Activated T-helper 2 cell treated with anti-CD3 and anti-CD28 coated beads, Interferon-gamma antibody, Interleukin-2, Interleukin-4, amounts not matched to agents 10 μg/mL and 5 μg/mL and 100 μg/mL, durations not matched to agents 14 hours and 24 hours and 36 hours (primary cell): ENCODE measurements at regions not wholly inside any gene's neighbourhood (a gene's known extent, or its start where the extent isn't known, plus 50 kb on each side); places are given as distances from the start of the nearest gene placed in this dataset.
"Not testable (repeated sequence)": the region's sequence is repeated elsewhere in the genome, so short reads cannot be mapped to it uniquely, and the experiment has no call there.

ENCODE experiments used
- DNase-seq: peaks from one replicate; pipeline ENCODE4 v3.0.0; 2021; ENCODE audit warnings: low spot score
- H3K27ac Mint-ChIP-seq: one replicate; pipeline ENCODE4 v1.8.0; 2021; ENCODE audit warnings: mixed read lengths
- H3K27me3 Mint-ChIP-seq: one replicate; pipeline ENCODE4 v1.8.0; 2021; ENCODE audit warnings: low read depth, mixed read lengths
- H3K36me3 Mint-ChIP-seq: one replicate; pipeline ENCODE4 v1.8.0; 2021; ENCODE audit warnings: low read depth, mixed read lengths
- H3K4me1 Mint-ChIP-seq: one replicate; pipeline ENCODE4 v1.8.0; 2021; ENCODE audit warnings: low read depth, mixed read lengths
- H3K4me3 Mint-ChIP-seq: one replicate; pipeline ENCODE4 v1.8.0; 2021; ENCODE audit warnings: low read depth, mild to moderate bottlenecking, moderate library complexity, mixed read lengths
- H3K9me3 Mint-ChIP-seq: one replicate; pipeline ENCODE4 v1.8.0; 2021; ENCODE audit warnings: mixed read lengths
- intact Hi-C: fragments of 100-400 bp; cut with micrococcal nuclease; formaldehyde crosslinking; loops from one replicate; pipeline ENCODE4 v1.15.1; 2023

GRCh38 chr5:108503986-108504385 is 122.1 kb upstream of the FBXL17 start:
- intact Hi-C loops: no loop called here
- DNase-seq: no peak
- Mint-ChIP-seq H3K27me3 (no peaks in the 10 kb centered on the region), H3K4me1 (no peaks in the 10 kb centered on the region), H3K9me3 (no peaks in the 10 kb centered on the region), H3K27ac (no peak overlapping the region), H3K36me3 (no peaks in the 10 kb centered on the region), H3K4me3 (no peak overlapping the region)

GRCh38 chr5:108495615-108496014 is 113.7 kb upstream of the FBXL17 start:
- DNase-seq, H3K9me3 Mint-ChIP-seq, H3K4me3 Mint-ChIP-seq, intact Hi-C loops, H3K27me3 Mint-ChIP-seq, H3K4me1 Mint-ChIP-seq, H3K27ac Mint-ChIP-seq, H3K36me3 Mint-ChIP-seq: not testable (repeated sequence)

DNA sequence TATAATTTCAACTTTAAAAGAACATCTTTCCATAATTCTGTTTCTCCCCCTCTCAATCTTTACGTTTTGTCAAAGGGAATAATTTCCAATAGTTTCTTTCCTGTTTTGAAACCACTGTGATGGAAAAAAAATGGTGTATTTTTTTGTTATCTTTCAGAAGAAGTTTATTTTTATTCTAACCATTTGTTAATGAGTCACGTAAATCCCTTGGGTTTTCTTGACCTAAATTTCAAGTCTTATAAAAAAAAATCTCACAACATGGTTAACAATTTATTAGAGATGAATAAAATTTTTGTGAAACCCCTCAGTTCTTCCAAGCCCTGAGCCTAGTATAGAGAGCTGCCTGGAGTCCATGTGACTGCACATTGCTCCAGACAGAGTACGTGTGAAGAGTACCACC is 106.1 kb upstream of the FBXL17 start:
- H3K4me3 Mint-ChIP-seq: no peak overlapping the region

DNA sequence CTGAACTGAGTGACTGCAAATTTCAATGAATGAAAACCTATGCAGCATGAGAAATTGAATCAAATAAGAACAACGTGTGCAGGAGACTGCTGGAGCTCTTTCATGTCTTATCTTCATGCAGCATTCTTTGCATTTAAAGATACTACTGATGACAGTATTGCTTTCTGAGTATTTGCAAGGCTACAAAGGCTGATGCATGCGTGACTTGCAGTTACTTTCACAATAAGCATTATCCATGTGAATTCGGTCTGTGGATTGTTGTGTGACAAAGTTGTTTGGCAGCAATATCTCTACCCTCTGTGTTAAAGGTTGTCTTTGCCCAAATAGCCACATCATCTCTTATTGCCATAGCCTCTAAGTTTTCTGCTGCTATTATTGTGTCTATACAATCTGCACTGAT is 102.1 kb upstream of the FBXL17 start:
- Mint-ChIP-seq H3K27me3 (peaks cover 2% of the 10 kb centered on the region), H3K27ac (no peak overlapping the region), H3K36me3 (no peaks in the 10 kb centered on the region), H3K9me3 (no peaks in the 10 kb centered on the region), H3K4me3 (no peak overlapping the region), H3K4me1 (no peaks in the 10 kb centered on the region)
- no peak for DNase-seq
- intact Hi-C loops: no loop called here

More for the DNA sequence above, 106.1 kb upstream of the FBXL17 start:
- Mint-ChIP-seq H3K36me3 (no peaks in the 10 kb centered on the region), H3K9me3 (no peaks in the 10 kb centered on the region), H3K27ac (no peak overlapping the region), H3K27me3 (no peaks in the 10 kb centered on the region), H3K4me1 (no peaks in the 10 kb centered on the region)
- intact Hi-C loops: no loop called here
- no peak for DNase-seq

- intact Hi-C loops: no loop called here
- no peak overlapping the region for H3K4me3 Mint-ChIP-seq
Observed at GRCh38 chr5:108481355-108481931, 99.5 kb upstream of the FBXL17 start.

GRCh38 chr5:108472237-108472636 is 90.3 kb upstream of the FBXL17 start:
- no peaks in the 10 kb centered on the region for H3K36me3 Mint-ChIP-seq
- no peak overlapping the region for H3K27ac Mint-ChIP-seq
- intact Hi-C loops: no loop called here
- H3K9me3 Mint-ChIP-seq: no peaks in the 10 kb centered on the region
- no peak overlapping the region for H3K4me3 Mint-ChIP-seq
- DNase-seq: no peak
- H3K27me3 Mint-ChIP-seq: no peaks in the 10 kb centered on the region
- H3K4me1 Mint-ChIP-seq: no peaks in the 10 kb centered on the region

More at GRCh38 chr5:108481355-108481931, 99.5 kb upstream of the FBXL17 start:
- DNase-seq: no peak
- Mint-ChIP-seq H3K27me3 (peaks cover 2% of the 10 kb centered on the region), H3K9me3 (no peaks in the 10 kb centered on the region), H3K36me3 (no peaks in the 10 kb centered on the region), H3K4me1 (no peaks in the 10 kb centered on the region), H3K27ac (no peak overlapping the region)

DNA sequence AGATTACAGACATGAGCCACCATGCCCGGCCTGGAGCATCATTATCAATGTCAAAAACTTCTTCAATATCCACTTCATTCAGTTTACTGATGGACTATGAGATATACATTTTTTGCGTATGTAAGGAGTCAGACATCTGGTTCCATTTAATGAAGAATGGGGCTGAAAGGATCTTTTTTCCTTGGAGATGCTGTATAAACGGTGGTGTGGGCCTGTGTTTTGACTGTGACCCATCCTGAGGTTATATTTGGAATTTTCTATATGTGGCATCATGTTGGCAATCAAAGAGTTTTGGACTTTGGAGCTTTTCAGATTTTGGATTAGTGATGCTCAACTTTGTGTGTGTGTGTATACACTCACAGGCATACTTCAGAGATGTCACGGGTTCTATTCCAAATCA is 85.7 kb upstream of the FBXL17 start:
- no peaks in the 10 kb centered on the region for H3K36me3 Mint-ChIP-seq
- DNase-seq: no peak
- H3K27ac Mint-ChIP-seq: no peak overlapping the region
- no peak overlapping the region for H3K4me3 Mint-ChIP-seq
- H3K27me3 Mint-ChIP-seq: no peaks in the 10 kb centered on the region
- intact Hi-C loops: no loop called here
- H3K4me1 Mint-ChIP-seq: no peaks in the 10 kb centered on the region
- H3K9me3 Mint-ChIP-seq: no peaks in the 10 kb centered on the region

DNA sequence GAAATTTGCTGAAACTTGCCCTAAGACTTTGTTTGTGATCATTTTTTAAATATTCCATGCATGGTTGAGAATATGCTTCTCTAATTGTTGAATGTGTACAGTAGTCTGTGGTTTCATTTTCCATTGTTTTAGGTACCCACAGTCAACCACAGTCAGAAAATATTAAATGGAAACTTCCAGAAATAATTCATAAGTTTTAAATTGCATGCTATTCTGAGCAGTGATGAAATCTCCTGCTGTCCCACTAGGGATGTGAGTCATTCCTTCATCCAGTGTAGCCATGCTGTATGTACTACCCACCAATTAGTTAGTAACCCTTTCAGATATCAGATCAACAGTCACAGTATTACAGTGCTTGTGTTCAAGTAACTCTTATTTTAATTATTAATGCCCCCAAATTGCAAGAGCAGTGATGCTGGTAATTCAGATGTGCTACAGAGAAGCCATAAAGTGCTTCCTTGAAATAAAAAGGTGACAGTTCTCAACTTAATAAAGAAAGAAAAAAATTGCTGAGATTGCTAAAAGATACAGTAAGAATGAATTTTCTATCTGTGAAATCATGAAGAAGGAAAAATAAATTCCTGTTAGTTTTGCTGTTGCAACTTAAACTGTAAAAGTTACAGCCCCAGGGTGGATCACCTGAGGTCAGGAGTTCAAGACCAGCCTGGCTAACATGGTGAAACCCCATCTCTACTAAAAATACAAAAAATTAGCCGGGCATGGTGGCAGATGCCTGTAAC is 79.9 kb upstream of the FBXL17 start:
- H3K4me3 Mint-ChIP-seq: no peak overlapping the region
- no peaks in the 10 kb centered on the region for H3K9me3 Mint-ChIP-seq
- H3K27ac Mint-ChIP-seq: no peak overlapping the region
- no peaks in the 10 kb centered on the region for H3K27me3 Mint-ChIP-seq
- H3K4me1 Mint-ChIP-seq: no peaks in the 10 kb centered on the region
- intact Hi-C loops: no loop called here
- no peak for DNase-seq
- H3K36me3 Mint-ChIP-seq: no peaks in the 10 kb centered on the region

- no peak overlapping the region for H3K27ac Mint-ChIP-seq
- no peak for DNase-seq
- no peaks in the 10 kb centered on the region for H3K27me3 Mint-ChIP-seq
- H3K36me3 Mint-ChIP-seq: no peaks in the 10 kb centered on the region
- no peak overlapping the region for H3K4me3 Mint-ChIP-seq
- no peaks in the 10 kb centered on the region for H3K4me1 Mint-ChIP-seq
- peaks cover 2% of the 10 kb centered on the region for H3K9me3 Mint-ChIP-seq
- intact Hi-C loops: no loop called here
Observed at GRCh38 chr5:108459769-108460168, 77.9 kb upstream of the FBXL17 start.

- H3K9me3 Mint-ChIP-seq: peaks cover 13% of the 10 kb centered on the region
- H3K27ac Mint-ChIP-seq: no peak overlapping the region
- no peaks in the 10 kb centered on the region for H3K4me1 Mint-ChIP-seq
- no peak for DNase-seq
- no peaks in the 10 kb centered on the region for H3K27me3 Mint-ChIP-seq
- H3K36me3 Mint-ChIP-seq: no peaks in the 10 kb centered on the region
- H3K4me3 Mint-ChIP-seq: no peak overlapping the region
- intact Hi-C loops: no loop called here
Observed at GRCh38 chr5:108451269-108451668, 69.4 kb upstream of the FBXL17 start.

GRCh38 chr5:108444130-108444529 is 62.2 kb upstream of the FBXL17 start:
- H3K27me3 Mint-ChIP-seq, H3K36me3 Mint-ChIP-seq, H3K9me3 Mint-ChIP-seq, H3K27ac Mint-ChIP-seq, intact Hi-C loops, H3K4me3 Mint-ChIP-seq, H3K4me1 Mint-ChIP-seq, DNase-seq: not testable (repeated sequence)

DNA sequence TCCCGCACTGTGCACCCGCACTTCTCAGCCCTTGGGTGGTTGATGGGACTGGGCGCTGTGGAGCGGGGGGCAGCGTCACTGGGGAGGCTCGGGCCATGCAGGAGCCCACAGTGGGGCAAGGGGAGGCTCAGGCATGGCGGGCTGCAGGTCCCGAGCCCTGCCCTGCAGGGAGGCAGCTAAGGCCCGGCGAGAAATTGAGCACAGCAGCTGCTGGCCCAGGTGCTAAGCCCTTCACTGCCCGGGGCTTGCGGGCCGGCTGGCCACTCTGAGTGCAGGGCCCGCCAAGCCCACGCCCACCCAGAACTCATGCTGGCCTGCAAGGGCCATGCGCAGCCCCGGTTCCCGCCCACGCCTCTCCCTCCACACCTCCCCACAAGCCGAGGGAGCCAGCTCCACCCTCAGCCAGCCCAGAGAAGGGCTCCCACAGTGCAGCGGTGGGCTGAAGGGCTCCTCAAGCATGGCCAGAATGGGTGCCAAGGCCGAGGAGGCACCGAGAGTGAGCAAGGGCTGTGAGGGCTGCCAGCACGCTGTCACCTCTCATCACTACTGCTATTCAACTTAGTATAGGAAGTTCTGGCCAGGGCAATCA is 60.3 kb upstream of the FBXL17 start:
- H3K9me3 Mint-ChIP-seq, H3K36me3 Mint-ChIP-seq, H3K27ac Mint-ChIP-seq, H3K4me1 Mint-ChIP-seq, intact Hi-C loops, H3K27me3 Mint-ChIP-seq, DNase-seq, H3K4me3 Mint-ChIP-seq: not testable (repeated sequence)

DNA sequence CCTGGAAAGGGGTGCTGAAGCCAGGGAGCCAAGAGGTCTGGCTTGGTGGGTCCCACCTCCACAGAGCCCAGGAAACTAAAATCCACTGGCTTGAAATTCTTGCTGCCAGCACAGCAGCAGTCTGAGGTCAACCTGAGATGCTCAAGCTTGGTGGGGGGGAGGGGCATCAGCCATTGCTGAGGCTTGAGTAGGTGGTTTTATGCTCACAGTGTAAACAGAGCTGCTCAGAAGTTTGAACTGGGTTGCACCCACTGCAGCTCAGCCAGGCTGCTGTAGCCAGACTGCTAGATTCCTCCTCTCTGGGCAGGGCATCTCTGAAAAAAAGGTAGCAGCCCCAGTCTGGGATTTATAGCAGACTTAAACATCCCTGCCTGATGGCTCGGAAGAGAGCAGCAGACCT is 55.5 kb upstream of the FBXL17 start:
- DNase-seq: no peak
- no peaks in the 10 kb centered on the region for H3K4me1 Mint-ChIP-seq
- no peaks in the 10 kb centered on the region for H3K27me3 Mint-ChIP-seq
- no peaks in the 10 kb centered on the region for H3K9me3 Mint-ChIP-seq
- no peaks in the 10 kb centered on the region for H3K36me3 Mint-ChIP-seq
- H3K4me3 Mint-ChIP-seq: no peak overlapping the region
- H3K27ac Mint-ChIP-seq: no peak overlapping the region
- intact Hi-C loops: no loop called here
